Right lobe of liver (tissue), 6 donors: ENCODE measurements at regions not wholly inside any gene's neighbourhood (a gene's known extent, or its start where the extent isn't known, plus 50 kb on each side); places are given as distances from the start of the nearest gene placed in this dataset.

Source experiments
- ATAC-seq, 4 donors: fragments of 200-7000 bp; cut with Tn5 transposase; one replicate each; pipeline ENCODE4 v1.9.1; 2020; ENCODE audit warnings: mild to moderate bottlenecking in 4 of 4, moderate library complexity in 4 of 4
- DNase-seq, 3 donors: peaks; one replicate each; pipeline ENCODE4 v3.0.0-alpha.2; 2020
- H3K27ac ChIP-seq, 3 donors: fragments of 200-600 bp; one replicate each; pipeline ENCODE4 v1.8.0; 2022
- H3K27me3 ChIP-seq, 2 donors: fragments of 200-600 bp; one replicate each; pipeline ENCODE4 v1.8.0; 2022
- H3K36me3 ChIP-seq, 4 donors: fragments of 200-600 bp; sonication (generic) in 1 of 4; one replicate each; pipeline versions ENCODE4 v1.5.1 to v1.8.0; 2017 to 2022; ENCODE audit warnings: control low read depth in 1 of 4
- H3K4me1 ChIP-seq, 4 donors: fragments of 200-600 bp; sonication (generic) in 1 of 4; one replicate each; pipeline versions ENCODE4 v1.5.1 to v1.8.0; 2017 to 2022; ENCODE audit warnings: control low read depth in 1 of 4
- H3K4me3 ChIP-seq, 3 donors: fragments of 200-600 bp; one replicate each; pipeline ENCODE4 v1.8.0; 2022
- H3K9me3 ChIP-seq, 4 donors: fragments of 200-600 bp; sonication (generic) in 1 of 4; one replicate each; pipeline versions ENCODE4 v1.5.1 to v1.8.0; 2017 to 2022; ENCODE audit warnings: control low read depth in 1 of 4
- CTCF ChIP-seq, 4 donors: fragments of 200-600 bp in 3 of 4; fragments of 450-650 bp in 1 of 4; IDR thresholded peaks; one replicate each; pipeline versions ENCODE4 v1.5.1 to v1.8.0; 2016 to 2022; ENCODE audit warnings: antibody characterized with exemption in 4 of 4, mild to moderate bottlenecking in 2 of 4
- POLR2A ChIP-seq: fragments of 450-650 bp; IDR thresholded peaks from one replicate; pipeline ENCODE4 v1.6.1; 2017; ENCODE audit warnings: antibody characterized with exemption, mild to moderate bottlenecking
- WGBS: methylation state at CpG from one replicate; pipeline ENCODE4 v1.1.6; 2018; ENCODE audit warnings: low coverage, low lambda C conversion rate; ENCODE audit not compliant: insufficient coverage; ENCODE audit errors: missing lambda C conversion rate; 5-methylcytosine and 5-hydroxymethylcytosine counted together
- intact Hi-C, 2 donors: fragments of 100-400 bp; cut with DNase I; formaldehyde crosslinking; loops; one replicate each; pipeline versions ENCODE4 v1.11.2 to v1.14.1; 2022
- donor health status: DM: no; HTN: yes; CAD: no.
- donor health status: DM: no; HTN: no; CAD: no.
- donor health status: DM: no; HTN: no; CAD: no.
- donor health status: DM: no; HTN: yes; CAD: no.
- donor health status: DM: no; HTN: yes; CAD: no.

- ATAC-seq (peak; percentile 95 to 99 (median 98)), DNase-seq (peak; percentile 40 to 87 (median 63))
- Histone ChIP-seq H3K36me3 (no peaks in the 10 kb centered on the region), H3K27ac (peak overlapping the region; percentile 39 to 82 (median 68)), H3K4me1 (peaks cover 0 to 22% (median 4%) of the 10 kb centered on the region in 4 donors), H3K4me3 (no peak overlapping the region), H3K9me3 (no peaks in the 10 kb centered on the region), H3K27me3 (no peaks in the 10 kb centered on the region)
- intact Hi-C loops = no loop called here
- TF ChIP-seq CTCF (IDR thresholded peaks at IDR 0.05) = no peak
- TF ChIP-seq POLR2A = no peak
- 33% methylated on average over 1 of the region's 2 CpGs for WGBS
Observed at GRCh38 chr4:72924814-72925213, 144.7 kb downstream of the COX18 start.

- Histone ChIP-seq H3K4me3 (peak overlapping the region in 1 of 3 donors; percentile 17), H3K27me3 (no peaks in the 10 kb centered on the region), H3K36me3 (no peaks in the 10 kb centered on the region), H3K4me1 (peaks cover 0 to 23% (median under 1%) of the 10 kb centered on the region in 4 donors), H3K27ac (peak overlapping the region in 2 of 3 donors; percentile 1 to 62), H3K9me3 (no peaks in the 10 kb centered on the region)
- DNase-seq (no peak), ATAC-seq (peak; percentile 70 to 83 (median 79))
- 58% methylated on average over 1 of the region's 1 CpG for WGBS
- TF ChIP-seq POLR2A (no peak), CTCF (IDR thresholded peaks at IDR 0.05) (no peak)
- intact Hi-C loops = loop anchor here in 1 of 2 donors (10.0 kb wide), 1 partner anchor 215 kb away; no protein-coding TSS in a partner anchor
Observed at GRCh38 chr4:72919937-72920336, 149.6 kb downstream of the COX18 start.

- WGBS = 79% methylated on average over 3 of the region's 3 CpGs
- Histone ChIP-seq H3K36me3 (no peaks in the 10 kb centered on the region), H3K27ac (peak overlapping the region in 2 of 3 donors; percentile 1 to 62), H3K27me3 (no peaks in the 10 kb centered on the region), H3K4me3 (no peak overlapping the region), H3K4me1 (peaks cover 0 to 22% (median 0%) of the 10 kb centered on the region in 4 donors), H3K9me3 (no peaks in the 10 kb centered on the region)
- intact Hi-C loops = loop anchor here in 1 of 2 donors (10.0 kb wide), 1 partner anchor 215 kb away; no protein-coding TSS in a partner anchor
- ATAC-seq (no peak), DNase-seq (no peak)
- no peak for TF ChIP-seq CTCF (IDR thresholded peaks at IDR 0.05)
- no peak for TF ChIP-seq POLR2A
Observed at GRCh38 chr4:72919464-72919863, 150.1 kb downstream of the COX18 start.

- no peaks in the 10 kb centered on the region for H3K27me3 ChIP-seq
- DNase-seq = no peak
- no peaks in the 10 kb centered on the region for H3K36me3 ChIP-seq
- WGBS = 100% methylated on average over 1 of the region's 1 CpG
- no peak for ATAC-seq
- intact Hi-C loops = loop anchor here in 1 of 2 donors (10.0 kb wide), 1 partner anchor 214 kb away; no protein-coding TSS in a partner anchor
- no peak overlapping the region for H3K27ac ChIP-seq
- TF ChIP-seq POLR2A (no peak), CTCF (IDR thresholded peaks at IDR 0.05) (no peak)
- H3K9me3 ChIP-seq = no peaks in the 10 kb centered on the region
- peaks cover 0 to 16% (median 0%) of the 10 kb centered on the region in 4 donors for H3K4me1 ChIP-seq
- no peak overlapping the region for H3K4me3 ChIP-seq
Observed at GRCh38 chr4:72918362-72918761, 151.2 kb downstream of the COX18 start.
